Kidney (tissue), 13 donors: ENCODE measurements at regions not wholly inside any gene's neighbourhood (a gene's known extent, or its start where the extent isn't known, plus 50 kb on each side); places are given as distances from the start of the nearest gene placed in this dataset.
A peak's percentile ranks its signal among the peaks of the same experiment; 100 is the strongest.

Source experiments
- DNase-seq, 5 donors: peaks; one replicate each; pipeline ENCODE4 v3.0.0-alpha.2; 2013 to 2020
- FAIRE-seq: peaks from 2 replicates; lab custom pipeline; 2012; peaks lifted over from hg19 to GRCh38; lab: Jason Lieb, UNC
- H3K27ac ChIP-seq, 2 donors: one replicate each; pipeline ENCODE4 v1.7.0; 2013; ENCODE audit warnings: low read depth in 2 of 2, low read length in 2 of 2, inconsistent platforms in 1 of 2
- H3K27me3 ChIP-seq: one replicate; pipeline ENCODE4 v1.7.1; 2013; ENCODE audit warnings: low read length, inconsistent platforms; ENCODE audit not compliant: control insufficient read depth, insufficient read depth
- H3K36me3 ChIP-seq, 3 donors: one replicate each; pipeline versions ENCODE4 v1.7.0 to v1.7.1; 2013; ENCODE audit warnings: low read length in 3 of 3, control low read depth in 1 of 3, inconsistent platforms in 1 of 3; ENCODE audit not compliant: insufficient read depth in 3 of 3, control insufficient read depth in 2 of 3
- H3K4me1 ChIP-seq, 3 donors: one replicate each; pipeline versions ENCODE4 v1.7.0 to v1.7.1; 2013; ENCODE audit warnings: low read length in 3 of 3, inconsistent platforms in 1 of 3, low read depth in 1 of 3; ENCODE audit not compliant: control insufficient read depth in 2 of 3, insufficient read depth in 2 of 3
- H3K4me3 ChIP-seq, 3 donors: one replicate each; pipeline versions ENCODE4 v1.7.0 to v1.8.1; 2013; ENCODE audit warnings: low read length in 3 of 3, control low read depth in 1 of 3, inconsistent platforms in 1 of 3
- H3K9ac ChIP-seq, 3 donors: one replicate each; pipeline versions ENCODE4 v1.7.0 to v1.7.1; 2013; ENCODE audit warnings: low read length in 3 of 3, control low read depth in 1 of 3, inconsistent platforms in 1 of 3
- H3K9me3 ChIP-seq, 3 donors: one replicate each; pipeline versions ENCODE4 v1.7.0 to v1.7.1; 2013; ENCODE audit warnings: low read length in 3 of 3, control low read depth in 1 of 3, inconsistent platforms in 1 of 3; ENCODE audit not compliant: control insufficient read depth in 2 of 3, insufficient read depth in 1 of 3
- CTCF ChIP-seq: IDR thresholded peaks from 3 replicates; pipeline ENCODE4 v1.5.1; 2012; ENCODE audit warnings: mild to moderate bottlenecking, moderate library complexity, borderline replicate concordance; ENCODE audit not compliant: insufficient read depth; ENCODE audit errors: extremely low read depth
- intact Hi-C: fragments of 100-400 bp; cut with DNase I; formaldehyde crosslinking; loops from one replicate; pipeline ENCODE4 v1.11.1; 2022
- donor health status: control.
- donor health status: control.
- donor health status: control.
- donor health status: control.
- donor health status: control.
- donor health status: DM: yes; HTN: yes; CAD: no.
- donor health status: Normal renal cell carcinoma (clear cell type).

DNA sequence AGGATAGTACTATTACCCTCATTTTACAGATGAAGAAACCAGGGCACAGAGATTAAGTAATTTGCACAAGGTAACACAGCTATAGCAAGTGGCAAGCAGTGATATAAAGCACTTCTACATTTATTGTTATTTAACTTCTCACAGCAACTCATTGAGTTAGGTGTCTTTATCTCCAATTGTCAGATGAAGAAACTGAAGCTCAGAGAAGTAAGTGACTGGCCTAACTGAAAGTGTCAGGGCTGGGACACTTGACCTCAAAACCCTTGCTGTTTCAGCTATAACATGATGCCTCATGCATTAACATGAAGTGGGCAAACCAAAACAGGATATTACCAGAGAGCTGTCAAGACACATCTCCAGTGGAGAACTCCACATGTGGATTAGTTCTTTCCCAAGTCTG is 65.8 kb upstream of the LEKR1 start:
- Histone ChIP-seq H3K27ac (no peak overlapping the region), H3K4me3 (no peak overlapping the region), H3K4me1 (peaks cover 0 to 3% (median 0%) of the 10 kb centered on the region in 3 donors), H3K36me3 (no peaks in the 10 kb centered on the region), H3K9ac (no peak overlapping the region), H3K27me3 (no peaks in the 10 kb centered on the region), H3K9me3 (no peaks in the 10 kb centered on the region)
- no peak for TF ChIP-seq CTCF
- intact Hi-C loops: no loop called here
- DNase-seq: no peak
- no peak for FAIRE-seq

DNA sequence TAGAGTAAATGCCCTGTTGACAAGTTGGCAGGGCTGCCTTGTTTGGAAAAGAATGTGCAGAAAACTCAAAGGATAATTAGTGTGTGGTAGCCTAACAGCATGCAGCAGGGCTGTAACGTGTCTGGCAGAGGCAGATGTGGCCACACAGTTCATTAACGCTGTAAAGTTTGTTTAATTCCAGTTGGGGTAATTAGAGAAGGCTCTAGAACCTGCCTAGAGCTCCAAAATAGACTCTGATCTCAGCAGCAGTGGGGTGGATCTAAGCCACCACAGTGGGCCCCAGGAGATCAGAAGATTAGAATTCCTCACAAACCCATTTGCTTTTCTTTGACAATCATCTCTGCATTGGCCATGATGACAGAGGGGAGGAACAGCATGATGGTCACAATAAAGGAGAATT is 65.1 kb upstream of the LEKR1 start:
- no peaks in the 10 kb centered on the region for H3K9me3 ChIP-seq
- DNase-seq (no peak), FAIRE-seq (no peak)
- H3K27ac ChIP-seq: no peak overlapping the region
- H3K27me3 ChIP-seq: no peaks in the 10 kb centered on the region
- no peaks in the 10 kb centered on the region for H3K36me3 ChIP-seq
- H3K9ac ChIP-seq: no peak overlapping the region
- H3K4me3 ChIP-seq: no peak overlapping the region
- intact Hi-C loops: no loop called here
- H3K4me1 ChIP-seq: peaks cover 0 to 3% (median 0%) of the 10 kb centered on the region in 3 donors
- TF ChIP-seq CTCF: no peak

DNA sequence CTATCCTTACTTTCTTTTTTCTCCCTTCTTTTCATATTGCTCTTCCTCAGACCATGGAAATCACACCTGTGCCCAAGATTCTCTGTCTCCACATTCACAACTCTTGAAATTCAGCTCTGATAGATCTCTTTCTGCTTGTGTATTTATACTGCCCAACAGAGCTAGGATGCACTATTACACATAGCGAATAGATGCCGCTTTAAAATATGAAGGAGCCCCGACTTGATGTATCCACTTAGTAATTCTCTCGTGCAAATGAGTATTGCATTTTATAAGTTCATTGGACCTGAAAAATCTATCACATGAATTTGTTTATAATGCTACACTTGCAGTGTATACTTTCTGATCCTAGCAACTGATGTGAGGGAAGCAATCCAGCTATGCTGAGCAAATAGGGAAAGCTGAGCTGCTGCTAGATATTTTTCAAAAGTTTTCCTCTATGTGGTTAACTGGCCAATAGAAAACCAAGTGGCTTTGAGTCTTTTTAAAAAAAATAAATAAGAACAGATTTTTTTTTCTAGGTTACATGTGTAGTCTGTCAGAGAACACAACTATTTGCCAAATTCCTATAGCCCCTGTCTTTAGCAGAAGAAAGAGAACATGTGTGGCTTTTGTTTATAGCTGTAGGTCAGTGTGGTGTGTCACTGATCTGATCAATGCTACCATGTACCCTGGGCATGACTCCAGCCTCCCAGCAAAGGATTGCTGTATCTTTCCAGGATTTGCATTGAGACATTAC is 64.3 kb upstream of the LEKR1 start:
- no peak overlapping the region for H3K27ac ChIP-seq
- H3K9me3 ChIP-seq: no peaks in the 10 kb centered on the region
- H3K4me1 ChIP-seq: peaks cover 0 to 3% (median 0%) of the 10 kb centered on the region in 3 donors
- H3K27me3 ChIP-seq: no peaks in the 10 kb centered on the region
- DNase-seq (peak in 1 of 5 donors; percentile 53), FAIRE-seq (no peak)
- no peak overlapping the region for H3K9ac ChIP-seq
- H3K36me3 ChIP-seq: no peaks in the 10 kb centered on the region
- no peak overlapping the region for H3K4me3 ChIP-seq
- TF ChIP-seq CTCF: no peak
- intact Hi-C loops: no loop called here
